ENCODE measurements at regions not wholly inside any gene's neighbourhood (a gene's known extent, or its start where the extent isn't known, plus 50 kb on each side); places are given as distances from the start of the nearest gene placed in this dataset.

DNA sequence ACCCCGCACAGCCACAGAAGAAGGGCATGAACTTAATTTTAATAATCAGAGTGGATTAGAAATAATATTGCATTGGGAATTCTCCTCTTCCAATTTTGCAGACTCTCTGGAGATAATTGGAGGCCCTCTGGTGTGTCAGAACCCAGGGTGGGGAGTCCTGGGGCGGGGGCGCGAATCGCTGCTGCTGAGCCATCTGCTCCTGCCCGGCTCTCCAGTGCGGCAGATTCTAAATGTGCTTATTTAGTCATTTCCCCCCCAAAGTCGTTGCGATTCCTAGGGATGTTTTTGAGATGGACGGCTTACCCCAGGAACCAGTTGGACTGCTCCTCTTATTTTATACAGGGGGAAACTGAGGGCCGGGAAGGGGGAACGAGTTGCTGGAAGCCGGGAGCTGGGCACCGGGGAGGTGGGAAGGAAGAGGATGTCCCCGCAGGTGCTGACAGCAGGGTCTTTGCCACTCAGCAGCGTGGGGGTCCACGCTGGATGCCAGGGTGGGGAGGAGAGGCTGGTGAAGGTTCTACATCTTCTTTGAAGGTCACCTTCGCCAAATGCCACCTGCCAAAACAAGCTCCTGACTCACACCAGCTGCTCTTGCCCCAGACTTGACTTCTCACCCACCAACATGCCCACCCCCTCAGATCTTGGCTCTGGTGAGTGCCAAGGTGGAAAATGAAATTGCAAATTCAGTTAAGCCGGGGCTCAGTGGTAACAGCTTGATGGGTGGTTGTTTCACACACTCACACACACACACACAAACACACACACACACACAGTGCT, 91.3 kb upstream of the PRR23E start:
- POLR2A ChIA-PET: interaction anchor here (0.7 kb wide), 1 partner anchor 11 kb away, joined by 3 read pairs; no protein-coding TSS in a partner anchor
- Mint-ChIP-seq H3K27ac (no peak overlapping the region), H3K4me3 (no peak overlapping the region), H3K9me3 (no peaks in the 10 kb centered on the region), H3K27me3 (no peaks in the 10 kb centered on the region), H3K4me1 (ENCODE audit: low read depth) (no peaks in the 10 kb centered on the region), H3K36me3 (no peaks in the 10 kb centered on the region)
- no peak for DNase-seq
- CTCF ChIA-PET: no interaction called here
- intact Hi-C loops (cut with micrococcal nuclease): no loop called here

DNA sequence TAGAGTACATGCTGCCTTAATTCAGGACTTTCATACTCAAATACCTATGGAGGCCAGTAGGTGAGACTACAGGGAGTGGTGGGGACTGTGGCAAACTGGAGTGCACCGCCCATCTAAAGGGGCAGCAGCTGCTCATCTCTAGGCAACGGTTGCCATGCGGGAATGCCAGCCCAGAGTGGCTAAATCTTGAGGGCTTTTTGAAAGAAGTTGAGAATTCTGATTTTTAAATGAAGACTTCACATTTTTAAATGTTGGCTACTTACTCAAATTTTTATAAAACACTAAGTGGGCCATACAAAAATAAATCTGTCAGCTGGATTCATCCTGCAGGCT, 90.8 kb upstream of the PRR23E start:
- Mint-ChIP-seq H3K4me1 (ENCODE audit: low read depth) (no peaks in the 10 kb centered on the region), H3K36me3 (no peaks in the 10 kb centered on the region), H3K27me3 (no peaks in the 10 kb centered on the region), H3K9me3 (no peaks in the 10 kb centered on the region), H3K27ac (no peak overlapping the region), H3K4me3 (no peak overlapping the region)
- no peak for DNase-seq
- ChIA-PET POLR2A (interaction anchor here (0.7 kb wide), 1 partner anchor 11 kb away, joined by 3 read pairs; no protein-coding TSS in a partner anchor), CTCF (no interaction called here)
- intact Hi-C loops (cut with micrococcal nuclease): no loop called here

DNA sequence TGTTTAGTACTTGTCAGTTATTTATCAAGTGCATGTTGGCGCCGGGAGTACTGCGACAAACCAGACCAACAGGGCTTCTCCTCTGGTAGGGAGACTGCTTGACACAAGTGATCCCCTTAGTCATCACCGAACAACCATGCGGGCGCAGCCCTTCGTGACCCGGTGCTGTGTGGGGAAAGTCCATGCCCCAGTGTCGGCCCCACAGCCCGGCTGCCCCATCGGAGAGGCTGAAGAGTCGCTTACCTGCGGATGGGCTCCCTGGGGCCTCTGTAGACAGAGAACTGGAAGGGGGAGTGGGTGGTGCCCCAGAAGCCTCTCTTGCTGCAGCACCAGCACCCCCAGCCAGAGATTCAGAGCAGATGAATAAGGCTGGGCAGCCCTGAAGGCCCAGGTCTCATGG, 90.3 kb upstream of the PRR23E start:
- no peaks in the 10 kb centered on the region for H3K36me3 Mint-ChIP-seq

DNA sequence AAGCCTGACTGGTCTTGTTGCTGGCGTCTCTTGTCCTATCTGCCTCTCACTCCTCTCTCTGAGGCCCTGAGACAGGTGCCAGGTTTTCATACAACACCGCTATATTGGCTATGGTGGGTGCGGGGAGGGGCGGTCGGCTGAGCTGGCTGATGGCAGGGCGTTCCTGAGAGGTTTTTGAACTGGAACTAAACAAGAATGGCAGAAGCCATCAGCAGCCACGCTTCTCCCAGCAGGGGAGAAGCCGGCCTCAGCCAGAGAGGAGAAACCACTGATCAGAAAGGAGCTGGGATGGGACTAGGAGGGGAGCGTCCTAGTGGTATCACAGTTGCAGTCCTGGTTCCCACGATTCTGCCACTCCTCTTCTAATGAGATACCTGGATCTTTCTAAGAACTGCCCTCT, 89.9 kb upstream of the PRR23E start:
- H3K27me3 Mint-ChIP-seq: no peaks in the 10 kb centered on the region
- intact Hi-C loops (cut with micrococcal nuclease): no loop called here
- ChIA-PET CTCF (no interaction called here), POLR2A (no interaction called here)
- H3K36me3 Mint-ChIP-seq: no peaks in the 10 kb centered on the region
- no peak for DNase-seq
- H3K4me1 Mint-ChIP-seq (ENCODE audit: low read depth): no peaks in the 10 kb centered on the region
- H3K9me3 Mint-ChIP-seq: no peaks in the 10 kb centered on the region
- H3K27ac Mint-ChIP-seq: no peak overlapping the region
- no peak overlapping the region for H3K4me3 Mint-ChIP-seq

More for the DNA sequence above, 90.3 kb upstream of the PRR23E start:
- CTCF ChIA-PET: no interaction called here
- DNase-seq: no peak
- Mint-ChIP-seq H3K4me1 (ENCODE audit: low read depth) (no peaks in the 10 kb centered on the region), H3K27ac (no peak overlapping the region), H3K4me3 (no peak overlapping the region), H3K9me3 (no peaks in the 10 kb centered on the region), H3K27me3 (no peaks in the 10 kb centered on the region)
- intact Hi-C loops (cut with micrococcal nuclease): no loop called here
- POLR2A ChIA-PET: no interaction called here

DNA sequence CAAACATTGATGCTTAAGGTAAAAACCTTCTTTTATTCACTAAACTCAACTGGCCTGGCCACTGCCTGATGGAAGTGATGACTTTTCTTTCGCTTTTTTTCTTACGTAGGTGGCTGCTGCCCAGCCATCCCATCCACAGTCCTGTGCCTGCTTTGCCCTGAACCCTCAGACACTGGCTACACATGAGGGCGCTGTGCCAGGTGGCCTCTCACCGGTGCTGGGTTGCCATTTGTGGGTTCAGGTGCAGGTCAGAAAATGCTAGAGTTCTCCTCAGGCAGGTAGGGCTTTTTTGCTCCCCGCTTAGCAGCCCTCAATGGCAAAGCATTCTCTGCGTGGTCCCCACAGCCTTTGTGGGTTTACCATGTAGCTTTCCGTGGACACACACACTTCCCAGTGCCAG, 88.3 kb upstream of the PRR23E start:
- no peaks in the 10 kb centered on the region for H3K36me3 Mint-ChIP-seq
- H3K27ac Mint-ChIP-seq: no peak overlapping the region
- POLR2A ChIA-PET: no interaction called here
- no peaks in the 10 kb centered on the region for H3K27me3 Mint-ChIP-seq
- no peaks in the 10 kb centered on the region for H3K9me3 Mint-ChIP-seq
- CTCF ChIA-PET: interaction anchor here (0.7 kb wide), 1 partner anchor 561 kb away, joined by 3 read pairs; no protein-coding TSS in a partner anchor
- DNase-seq: no peak
- H3K4me3 Mint-ChIP-seq: no peak overlapping the region
- H3K4me1 Mint-ChIP-seq (ENCODE audit: low read depth): no peaks in the 10 kb centered on the region
- intact Hi-C loops (cut with micrococcal nuclease): no loop called here

DNA sequence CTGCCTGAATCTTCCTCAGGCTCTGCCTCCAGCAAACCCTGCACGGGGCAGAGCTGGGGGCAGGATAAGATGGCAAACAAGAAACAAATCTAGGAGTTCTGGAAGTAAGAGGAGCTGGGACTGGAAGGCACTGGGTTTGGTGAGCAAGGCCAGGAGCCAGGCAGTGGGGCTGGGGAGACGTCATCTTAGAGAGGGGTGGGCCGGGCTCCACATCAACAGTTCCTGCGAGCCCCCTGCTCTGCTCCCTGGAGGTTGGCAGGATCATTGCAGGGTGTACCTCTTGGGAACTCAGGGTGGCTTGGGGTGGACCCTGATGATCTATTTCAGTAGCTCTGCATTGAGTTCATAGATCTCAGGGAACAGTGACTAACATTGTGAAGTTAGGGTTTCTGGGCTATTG, 87.3 kb upstream of the PRR23E start:
- no peaks in the 10 kb centered on the region for H3K9me3 Mint-ChIP-seq
- ChIA-PET POLR2A (no interaction called here), CTCF (no interaction called here)
- no peaks in the 10 kb centered on the region for H3K36me3 Mint-ChIP-seq
- intact Hi-C loops (cut with micrococcal nuclease): no loop called here
- no peaks in the 10 kb centered on the region for H3K4me1 Mint-ChIP-seq (ENCODE audit: low read depth)
- H3K4me3 Mint-ChIP-seq: no peak overlapping the region
- no peaks in the 10 kb centered on the region for H3K27me3 Mint-ChIP-seq
- DNase-seq: no peak
- no peak overlapping the region for H3K27ac Mint-ChIP-seq

DNA sequence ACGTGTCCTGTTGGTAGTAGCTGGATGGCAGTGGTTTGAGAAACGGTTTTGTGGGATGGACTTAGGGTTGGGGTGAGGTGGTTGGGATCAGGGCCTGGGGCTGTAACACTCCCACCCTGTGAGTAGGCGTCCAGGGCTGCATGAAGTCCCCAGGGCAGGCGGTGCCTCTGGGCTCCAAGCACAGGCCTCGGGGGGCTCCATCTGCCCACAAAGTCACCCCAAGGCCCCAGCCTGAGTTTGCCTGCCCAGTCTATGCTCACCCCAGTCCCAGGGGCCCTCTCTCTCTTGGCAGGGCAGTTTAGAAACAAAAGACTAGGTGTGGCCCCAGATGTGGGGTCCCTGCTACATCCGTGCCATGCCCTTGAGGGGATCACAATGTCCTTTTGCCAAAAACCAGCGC, 86.9 kb upstream of the PRR23E start:
- POLR2A ChIA-PET: no interaction called here
- intact Hi-C loops (cut with micrococcal nuclease): no loop called here
- H3K4me1 Mint-ChIP-seq (ENCODE audit: low read depth): no peaks in the 10 kb centered on the region
- DNase-seq: no peak
- no peaks in the 10 kb centered on the region for H3K36me3 Mint-ChIP-seq
- no peak overlapping the region for H3K4me3 Mint-ChIP-seq
- H3K9me3 Mint-ChIP-seq: no peaks in the 10 kb centered on the region
- H3K27me3 Mint-ChIP-seq: no peaks in the 10 kb centered on the region
- no peak overlapping the region for H3K27ac Mint-ChIP-seq
- CTCF ChIA-PET: no interaction called here

DNA sequence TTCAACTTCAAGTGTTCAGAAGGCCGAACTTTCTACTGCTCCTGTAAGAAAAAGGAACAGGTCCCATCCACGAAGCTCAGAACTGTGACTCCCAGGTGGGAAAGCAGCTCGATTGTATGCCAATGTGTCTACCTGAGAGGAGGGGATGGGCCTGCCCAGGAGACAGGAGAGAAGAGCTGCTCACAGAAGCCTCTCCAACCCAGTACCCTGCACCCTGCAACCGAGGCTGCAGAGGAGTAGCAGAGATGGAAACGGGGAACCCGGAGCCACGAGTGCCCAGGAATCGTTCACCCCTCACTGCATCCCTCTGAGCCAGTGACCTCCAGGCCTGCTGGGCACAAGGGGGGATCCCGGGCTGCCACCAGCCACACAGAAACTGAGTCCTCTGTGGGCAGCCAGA, 86.5 kb upstream of the PRR23E start:
- DNase-seq: no peak
- ChIA-PET CTCF (no interaction called here), POLR2A (no interaction called here)
- intact Hi-C loops (cut with micrococcal nuclease): no loop called here
- H3K27me3 Mint-ChIP-seq: no peaks in the 10 kb centered on the region
- H3K36me3 Mint-ChIP-seq: no peaks in the 10 kb centered on the region
- no peaks in the 10 kb centered on the region for H3K4me1 Mint-ChIP-seq (ENCODE audit: low read depth)
- peaks cover 3% of the 10 kb centered on the region for H3K9me3 Mint-ChIP-seq
- no peak overlapping the region for H3K4me3 Mint-ChIP-seq
- no peak overlapping the region for H3K27ac Mint-ChIP-seq

DNA sequence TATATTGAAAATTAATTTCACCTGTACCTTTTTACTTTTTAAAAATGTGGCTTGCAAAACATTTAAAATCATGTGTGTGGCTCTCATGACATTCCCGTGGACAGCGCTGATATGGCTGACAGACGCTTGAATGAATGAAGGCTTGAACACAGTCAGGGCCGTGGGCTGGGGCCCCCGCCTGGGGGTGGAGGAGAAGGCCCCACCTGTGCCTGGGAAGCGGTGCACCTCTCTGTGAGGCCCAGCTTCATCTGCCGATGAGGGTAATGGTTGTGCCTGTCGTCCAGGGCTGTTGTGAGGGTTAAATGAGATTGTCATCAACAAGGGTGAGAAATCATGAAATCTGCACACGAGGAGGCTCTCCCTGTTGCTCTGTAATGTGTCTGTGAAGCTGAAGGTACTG, 85.9 kb upstream of the PRR23E start:
- no peaks in the 10 kb centered on the region for H3K36me3 Mint-ChIP-seq
- CTCF ChIA-PET: no interaction called here
- H3K4me1 Mint-ChIP-seq (ENCODE audit: low read depth): no peaks in the 10 kb centered on the region
- peaks cover 5% of the 10 kb centered on the region for H3K9me3 Mint-ChIP-seq
- no peak overlapping the region for H3K4me3 Mint-ChIP-seq
- intact Hi-C loops (cut with micrococcal nuclease): no loop called here
- POLR2A ChIA-PET: no interaction called here
- H3K27me3 Mint-ChIP-seq: no peaks in the 10 kb centered on the region
- H3K27ac Mint-ChIP-seq: no peak overlapping the region
- no peak for DNase-seq

DNA sequence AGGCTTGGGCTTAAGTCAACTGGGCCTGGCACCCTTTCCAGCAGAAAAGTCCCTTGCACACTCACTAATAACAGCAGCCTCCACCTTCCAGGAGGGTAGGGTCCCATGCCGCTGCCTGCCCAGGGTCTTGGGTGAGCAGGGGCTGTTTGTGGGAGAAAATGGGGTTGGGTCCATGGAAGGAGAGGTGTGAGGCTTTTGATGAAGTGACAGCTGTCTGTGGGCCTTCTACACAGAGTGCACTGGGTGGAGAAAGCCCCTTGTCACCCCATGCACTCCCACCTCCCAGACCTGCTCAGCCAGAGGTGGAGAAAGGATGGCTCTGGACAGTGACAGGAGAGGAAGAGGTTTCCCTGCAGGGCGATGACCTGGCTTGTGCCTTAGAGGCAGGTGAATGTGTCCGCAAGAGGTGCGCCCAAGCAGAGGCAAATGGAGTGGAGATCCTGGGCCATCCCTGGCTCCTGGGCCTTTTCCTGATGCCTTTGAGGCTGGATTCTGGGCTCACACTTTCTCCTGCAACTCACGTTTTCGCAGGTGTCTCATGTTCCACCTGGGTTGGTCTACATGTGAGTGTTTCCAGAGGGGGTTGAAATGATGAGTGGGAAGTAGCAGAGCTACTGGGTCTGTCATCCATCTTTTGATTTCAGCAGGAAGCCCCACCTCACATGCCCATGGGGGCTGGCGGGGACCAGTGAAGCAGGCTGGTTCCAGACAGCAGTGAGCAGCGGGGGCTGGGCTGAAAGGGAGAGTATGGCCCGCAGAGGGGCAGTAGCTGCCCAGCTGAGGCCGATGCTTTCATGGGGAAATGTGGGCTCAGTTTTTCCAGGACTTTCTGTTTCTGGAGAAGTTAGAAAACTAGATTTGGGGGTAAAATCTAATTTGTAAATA, 85.2 kb upstream of the PRR23E start:
- ChIA-PET POLR2A (no interaction called here), CTCF (interaction anchor here (0.6 kb wide), 1 partner anchor 1092 kb away, joined by 3 read pairs; no protein-coding TSS in a partner anchor)
- intact Hi-C loops (cut with micrococcal nuclease): no loop called here
- Mint-ChIP-seq H3K36me3 (peaks cover 4% of the 10 kb centered on the region), H3K27ac (no peak overlapping the region), H3K4me1 (ENCODE audit: low read depth) (no peaks in the 10 kb centered on the region), H3K9me3 (peaks cover 12% of the 10 kb centered on the region), H3K27me3 (no peaks in the 10 kb centered on the region), H3K4me3 (no peak overlapping the region)
- no peak for DNase-seq

DNA sequence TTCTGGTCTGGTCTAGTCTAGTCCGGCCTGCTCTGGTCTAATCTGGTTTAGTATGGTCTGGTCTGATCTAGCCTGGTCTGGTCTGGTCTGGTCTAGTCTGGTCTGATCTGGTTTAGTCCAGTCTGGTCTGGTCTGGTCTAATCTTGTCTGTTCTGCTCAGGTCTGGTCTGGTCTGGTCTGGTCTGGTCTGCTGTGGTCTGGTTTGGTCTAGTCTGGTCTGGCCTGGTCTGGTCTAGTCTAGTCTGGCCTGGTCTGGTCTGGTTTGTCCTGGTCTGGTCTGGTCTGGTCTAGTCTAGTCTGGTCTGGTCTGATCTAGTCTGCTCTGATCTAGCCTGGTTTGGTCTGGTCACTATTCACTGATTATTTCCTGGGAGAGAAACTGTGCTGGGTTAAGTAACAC, 84.1 kb upstream of the PRR23E start:
- Mint-ChIP-seq H3K4me1 (ENCODE audit: low read depth) (no peaks in the 10 kb centered on the region), H3K9me3 (peaks cover 21% of the 10 kb centered on the region), H3K27ac (no peak overlapping the region), H3K4me3 (no peak overlapping the region), H3K36me3 (peaks cover 4% of the 10 kb centered on the region), H3K27me3 (no peaks in the 10 kb centered on the region)
- ChIA-PET CTCF (no interaction called here), POLR2A (no interaction called here)
- DNase-seq: no peak
- intact Hi-C loops (cut with micrococcal nuclease): no loop called here

DNA sequence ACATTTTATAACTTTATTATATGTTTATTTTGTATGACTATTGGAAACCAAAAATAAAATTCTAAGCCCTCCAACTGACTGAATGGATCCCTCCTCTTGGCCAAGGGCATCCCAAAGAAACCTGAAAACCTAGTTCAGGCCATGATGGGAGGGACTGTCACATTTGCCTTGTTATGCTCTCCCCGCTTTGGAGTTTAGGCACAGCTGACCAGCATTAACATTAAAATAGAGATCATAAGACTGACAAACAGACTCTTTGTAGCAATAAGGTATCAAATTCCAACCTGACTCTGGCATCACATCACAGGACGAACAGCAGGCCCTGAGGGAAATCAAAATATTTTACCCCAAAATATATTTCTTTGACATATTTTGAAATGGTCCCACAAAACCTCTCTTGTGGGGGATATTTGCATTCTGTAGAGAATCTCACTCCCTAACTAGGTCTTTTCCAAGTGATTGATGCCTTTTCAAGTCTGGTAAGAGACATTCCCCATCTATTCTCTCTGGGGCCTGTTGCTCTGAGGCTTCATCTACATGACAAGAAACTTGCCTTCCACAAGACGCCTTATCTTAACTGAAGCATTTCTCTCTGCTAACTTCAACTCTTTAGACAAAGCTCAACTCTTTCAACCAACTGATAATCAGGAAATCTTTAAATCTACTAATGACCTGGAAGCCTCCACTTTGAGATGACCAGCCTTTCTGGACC, 81.8 kb upstream of the PRR23E start:
- ChIA-PET CTCF (no interaction called here), POLR2A (no interaction called here)
- no peak for DNase-seq
- intact Hi-C loops (cut with micrococcal nuclease): no loop called here
- peaks cover 21% of the 10 kb centered on the region for H3K9me3 Mint-ChIP-seq
- H3K27me3 Mint-ChIP-seq: no peaks in the 10 kb centered on the region
- peaks cover 4% of the 10 kb centered on the region for H3K36me3 Mint-ChIP-seq
- no peaks in the 10 kb centered on the region for H3K4me1 Mint-ChIP-seq (ENCODE audit: low read depth)
- no peak overlapping the region for H3K4me3 Mint-ChIP-seq
- H3K27ac Mint-ChIP-seq: no peak overlapping the region

All from activated CD4-positive, alpha-beta memory T cell treated with anti-CD3 and anti-CD28 coated beads for 36 hours (primary cell).